Activated CD8-positive, alpha-beta memory T cell treated with anti-CD3 and anti-CD28 coated beads, Interleukin-2, amount 10 ng/mL, durations not matched to agents 7 days and 5 days (primary cell): ENCODE measurements at regions not wholly inside any gene's neighbourhood (a gene's known extent, or its start where the extent isn't known, plus 50 kb on each side); places are given as distances from the start of the nearest gene placed in this dataset.

Experiments
- ATAC-seq: fragments of 150-1000 bp; cut with Tn5 transposase; one replicate; pipeline ENCODE4 v1.10.0; 2021; ENCODE audit warnings: moderate library complexity
- CTCF ChIA-PET: fragments of 350-600 bp; sonication (Branson Sonifier 250); formaldehyde crosslinking; loops from one replicate; lab custom pipeline; 2021; ENCODE audit warnings: antibody characterized with exemption; lab: Charles Lee
- DNase-seq: peaks from one replicate; pipeline ENCODE4 v3.0.0-alpha.2; 2020
- H3K27ac Mint-ChIP-seq: one replicate; pipeline ENCODE4 v1.8.0; 2021; ENCODE audit warnings: mild to moderate bottlenecking, mixed read lengths
- H3K27me3 Mint-ChIP-seq: one replicate; pipeline ENCODE4 v1.8.0; 2021; ENCODE audit warnings: mixed read lengths
- H3K36me3 Mint-ChIP-seq: one replicate; pipeline ENCODE4 v1.8.0; 2021; ENCODE audit warnings: mild to moderate bottlenecking, mixed read lengths
- H3K4me1 Mint-ChIP-seq: one replicate; pipeline ENCODE4 v1.8.0; 2021; ENCODE audit warnings: mixed read lengths
- H3K4me3 Mint-ChIP-seq: one replicate; pipeline ENCODE4 v1.8.0; 2021; ENCODE audit warnings: mild to moderate bottlenecking, moderate library complexity, mixed read lengths
- H3K9me3 Mint-ChIP-seq: one replicate; pipeline ENCODE4 v1.8.0; 2022; ENCODE audit warnings: low read depth, mixed read lengths

DNA sequence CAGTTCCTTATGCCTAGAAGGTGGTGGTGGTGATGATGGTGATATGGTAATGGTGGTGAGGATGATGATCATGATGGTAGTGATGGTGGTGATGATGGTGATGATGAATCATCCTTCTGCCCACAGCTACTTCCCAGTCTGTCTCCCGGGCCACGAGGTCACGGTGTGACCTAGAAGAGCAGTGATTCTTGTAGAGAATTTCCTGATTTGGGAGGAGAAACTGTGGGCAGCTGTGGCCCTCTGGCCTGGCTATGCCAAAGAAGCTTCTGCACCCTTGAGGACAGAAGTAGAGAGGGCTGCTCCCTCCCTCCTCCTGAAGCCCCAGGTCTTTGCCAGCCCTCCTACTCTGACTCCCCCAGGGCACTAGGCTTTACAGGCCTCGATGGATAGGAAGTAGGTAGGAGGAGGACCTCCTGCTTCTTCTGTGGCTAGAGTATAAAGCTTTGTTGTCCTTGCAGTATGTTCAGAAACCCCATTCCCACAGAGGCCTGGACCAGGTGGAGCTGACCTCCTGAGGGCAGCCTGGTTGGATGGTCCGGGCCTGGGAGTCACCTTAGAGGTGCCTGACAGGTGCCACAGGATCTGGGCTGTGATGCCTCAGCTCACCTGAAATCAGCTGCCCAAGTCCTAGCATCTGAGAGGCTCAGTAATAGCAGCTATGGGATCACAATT, 57.9 kb upstream of the EPAS1 start:
- CTCF ChIA-PET: interaction anchor here (1.3 to 1.8 kb wide), 2 partner anchors 10 to 176 kb away, joined by 4 to 13 read pairs; no protein-coding TSS in a partner anchor
- no peaks in the 10 kb centered on the region for H3K9me3 Mint-ChIP-seq
- H3K36me3 Mint-ChIP-seq: peaks cover 4% of the 10 kb centered on the region
- H3K4me1 Mint-ChIP-seq: peaks cover 56% of the 10 kb centered on the region
- DNase-seq (peak; percentile 68), ATAC-seq (peak; percentile 40)
- peaks cover 2% of the 10 kb centered on the region for H3K27me3 Mint-ChIP-seq
- H3K27ac Mint-ChIP-seq: peak overlapping the region; percentile 82
- no peak overlapping the region for H3K4me3 Mint-ChIP-seq

- peaks cover 2% of the 10 kb centered on the region for H3K27me3 Mint-ChIP-seq
- no peaks in the 10 kb centered on the region for H3K9me3 Mint-ChIP-seq
- ATAC-seq: peak; percentile 93
- peak; percentile 87 for DNase-seq
- peak overlapping the region; percentile 82 for H3K27ac Mint-ChIP-seq
- peaks cover 56% of the 10 kb centered on the region for H3K4me1 Mint-ChIP-seq
- H3K36me3 Mint-ChIP-seq: peaks cover 4% of the 10 kb centered on the region
- CTCF ChIA-PET: interaction anchor here (0.7 to 1.8 kb wide), 3 partner anchors 10 to 177 kb away, joined by 3 to 13 read pairs (median 4); no protein-coding TSS in a partner anchor
- H3K4me3 Mint-ChIP-seq: no peak overlapping the region
Observed at GRCh38 chr2:46239847-46240181, 57.4 kb upstream of the EPAS1 start.

DNA sequence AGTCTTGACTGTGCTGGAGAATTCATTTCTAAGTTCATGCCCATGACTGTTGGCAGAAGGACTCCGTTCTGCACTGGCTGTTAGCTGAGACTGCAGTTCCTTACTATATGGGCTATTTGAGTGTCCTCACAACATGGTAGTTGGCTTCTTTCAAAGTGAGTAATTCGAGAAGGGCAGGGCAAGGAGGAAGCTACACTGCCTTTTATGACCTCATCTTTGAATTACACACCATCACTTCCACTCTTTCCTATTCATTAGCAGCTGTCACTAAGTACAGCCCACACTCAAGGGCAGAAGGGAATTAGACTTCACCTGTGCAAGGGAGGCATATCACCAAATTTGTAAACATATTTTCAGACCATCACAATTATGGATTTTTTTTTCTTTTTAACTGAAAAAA, 55.9 kb upstream of the EPAS1 start:
- Mint-ChIP-seq H3K9me3 (no peaks in the 10 kb centered on the region), H3K27me3 (peaks cover 2% of the 10 kb centered on the region), H3K4me1 (peaks cover 51% of the 10 kb centered on the region), H3K27ac (no peak overlapping the region), H3K36me3 (peaks cover 4% of the 10 kb centered on the region), H3K4me3 (no peak overlapping the region)
- CTCF ChIA-PET: interaction anchor here (1.5 to 2.7 kb wide), 2 partner anchors 12 to 53 kb away, joined by 7 to 9 read pairs; no protein-coding TSS in a partner anchor
- DNase-seq (no peak), ATAC-seq (no peak)

- Mint-ChIP-seq H3K4me1 (peaks cover 12% of the 10 kb centered on the region), H3K27me3 (peaks cover 7% of the 10 kb centered on the region), H3K9me3 (no peaks in the 10 kb centered on the region), H3K4me3 (no peak overlapping the region), H3K36me3 (peaks cover 1% of the 10 kb centered on the region), H3K27ac (no peak overlapping the region)
- CTCF ChIA-PET: no interaction called here
- DNase-seq (no peak), ATAC-seq (no peak)
Observed at GRCh38 chr2:46245869-46246268, 51.3 kb upstream of the EPAS1 start.

DNA sequence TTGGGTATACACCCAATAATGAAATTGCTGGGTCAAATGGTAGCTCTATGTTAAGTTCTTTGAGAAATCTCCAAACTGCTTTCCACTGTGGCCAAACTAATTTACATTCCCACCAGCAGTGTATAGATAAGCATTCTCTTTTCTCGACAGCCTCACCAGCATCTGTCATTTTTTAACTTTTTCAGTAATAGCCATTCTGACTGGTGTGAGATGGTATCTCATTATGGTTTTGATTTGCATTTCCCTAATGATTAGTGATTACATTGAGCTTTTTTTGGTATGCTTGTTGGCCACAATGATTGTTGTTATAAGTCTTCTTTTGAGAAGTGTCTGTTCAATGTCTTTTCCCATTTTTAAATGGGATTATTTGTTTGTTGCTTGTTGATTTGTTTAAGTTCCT, 50.4 kb upstream of the EPAS1 start:
- Mint-ChIP-seq H3K4me3 (no peak overlapping the region), H3K4me1 (peaks cover 4% of the 10 kb centered on the region), H3K9me3 (no peaks in the 10 kb centered on the region), H3K27me3 (peaks cover 7% of the 10 kb centered on the region), H3K36me3 (peaks cover 1% of the 10 kb centered on the region), H3K27ac (no peak overlapping the region)
- DNase-seq (no peak), ATAC-seq (no peak)
- CTCF ChIA-PET: interaction anchor here (1.2 to 1.3 kb wide), 2 partner anchors 10 to 15 kb away, joined by 3 read pairs; no protein-coding TSS in a partner anchor
